Right cardiac atrium (tissue), 5 donors: ENCODE measurements at regions not wholly inside any gene's neighbourhood (a gene's known extent, or its start where the extent isn't known, plus 50 kb on each side); places are given as distances from the start of the nearest gene placed in this dataset.
A peak's percentile ranks its signal among the peaks of the same experiment; 100 is the strongest.

Experiments used
- ATAC-seq, 2 donors: fragments of 200-7000 bp; cut with Tn5 transposase; one replicate each; pipeline versions ENCODE4 v1.8.0 to v1.9.1; 2020; ENCODE audit warnings: moderate library complexity in 2 of 2, mild to moderate bottlenecking in 1 of 2
- DNase-seq, 3 donors: peaks; one replicate each; pipeline ENCODE4 v3.0.0-alpha.2; 2020
- H3K27ac ChIP-seq: one replicate; pipeline ENCODE4 v1.5.1; 2013; ENCODE audit warnings: mild to moderate bottlenecking, low read length, control low read depth, moderate library complexity
- H3K27me3 ChIP-seq: one replicate; pipeline ENCODE4 v1.6.1; 2013; ENCODE audit not compliant: control insufficient read depth, insufficient read depth
- H3K4me1 ChIP-seq: one replicate; pipeline ENCODE4 v1.6.1; 2013; ENCODE audit warnings: low read length; ENCODE audit not compliant: control insufficient read depth, insufficient read depth
- H3K4me3 ChIP-seq: one replicate; pipeline ENCODE4 v1.5.1; 2013; ENCODE audit warnings: low read length, control low read depth
- H3K9me3 ChIP-seq: one replicate; pipeline ENCODE4 v1.6.1; 2013; ENCODE audit warnings: low read length; ENCODE audit not compliant: control insufficient read depth
- WGBS: extraction: QIAGEN DNeasy Blood & Tissue Kit; methylation state at CpG from one replicate; pipeline ENCODE4 v1.1.7; 2013; 5-methylcytosine and 5-hydroxymethylcytosine counted together
- intact Hi-C, 4 donors: fragments of 100-400 bp; cut with DNase I; formaldehyde crosslinking; loops; one replicate each; pipeline versions ENCODE4 v1.11.0 to v1.14.0; 2022 to 2023
- donor health status: healthy with polysubstance abuse.
- donor health status: DM: no; HTN: yes; CAD: no.
- donor health status: DM: no; HTN: no; CAD: no.
- donor health status: DM: no; HTN: yes; CAD: no; lungs with severe emphysema.
- donor health status: DM: yes; HTN: yes; CAD: no.

DNA sequence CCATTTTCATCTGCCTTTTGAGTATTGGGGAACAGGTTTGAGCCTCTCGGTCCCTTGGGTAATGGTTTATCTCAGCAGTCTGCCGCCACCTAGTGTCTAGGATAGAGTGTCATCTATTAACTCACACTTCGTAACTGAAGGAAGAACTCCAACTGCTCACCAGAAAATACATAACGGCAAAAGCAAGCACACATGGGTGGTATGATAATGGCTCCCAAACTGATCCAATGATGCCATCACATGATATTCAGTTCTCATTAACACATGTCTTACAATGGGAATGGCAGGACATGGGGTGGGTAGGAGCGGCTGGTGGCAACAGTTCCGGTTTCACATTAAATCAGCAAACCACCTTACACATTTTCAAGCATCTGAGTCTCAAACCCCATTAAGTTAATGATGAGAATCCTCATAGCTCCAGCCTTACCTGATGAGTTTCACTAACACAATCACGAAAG lies 110.7 kb upstream of the PHACTR1 start:
- ATAC-seq (peak in 1 of 2 donors; percentile 76), DNase-seq (no peak)
- Histone ChIP-seq H3K9me3 (no peaks in the 10 kb centered on the region), H3K4me3 (no peak overlapping the region), H3K27ac (no peak overlapping the region), H3K4me1 (peaks cover 3% of the 10 kb centered on the region), H3K27me3 (no peaks in the 10 kb centered on the region)
- intact Hi-C loops, result loop anchor here (5.0 to 10.0 kb wide), 6 partner anchors 201 to 1021 kb away; partner anchors contain the start of gene EDN1 (in 2 of the 4)
- WGBS, result 59% methylated on average over 7 of the region's 7 CpGs

DNA sequence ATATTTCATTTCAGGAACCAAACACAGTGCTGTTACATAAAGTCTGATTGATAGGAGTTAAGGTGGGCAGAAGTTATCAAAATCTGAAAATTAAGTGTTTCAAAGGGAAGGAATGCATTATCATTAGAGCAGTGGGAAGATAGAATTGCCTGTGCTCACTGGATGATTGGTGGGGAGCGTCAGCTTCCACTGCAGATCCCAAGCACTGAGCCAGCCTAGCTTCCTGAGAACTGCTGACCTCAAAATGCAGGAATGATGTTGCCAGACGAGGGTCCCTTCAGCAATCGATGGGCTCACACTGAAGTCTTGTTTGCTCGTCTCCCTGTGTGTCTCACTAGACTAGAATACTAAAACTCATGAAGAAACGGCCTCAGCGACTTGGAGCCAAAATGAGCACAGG lies 110.0 kb upstream of the PHACTR1 start:
- DNase-seq, result no peak
- no peak for ATAC-seq
- Histone ChIP-seq H3K27ac (no peak overlapping the region), H3K27me3 (no peaks in the 10 kb centered on the region), H3K4me1 (peaks cover 3% of the 10 kb centered on the region), H3K9me3 (no peaks in the 10 kb centered on the region), H3K4me3 (no peak overlapping the region)
- 60% methylated on average over 6 of the region's 6 CpGs for WGBS
- intact Hi-C loops, result loop anchor here (5.0 to 10.0 kb wide), 6 partner anchors 202 to 1022 kb away; partner anchors contain the start of gene EDN1 (in 2 of the 4)

DNA sequence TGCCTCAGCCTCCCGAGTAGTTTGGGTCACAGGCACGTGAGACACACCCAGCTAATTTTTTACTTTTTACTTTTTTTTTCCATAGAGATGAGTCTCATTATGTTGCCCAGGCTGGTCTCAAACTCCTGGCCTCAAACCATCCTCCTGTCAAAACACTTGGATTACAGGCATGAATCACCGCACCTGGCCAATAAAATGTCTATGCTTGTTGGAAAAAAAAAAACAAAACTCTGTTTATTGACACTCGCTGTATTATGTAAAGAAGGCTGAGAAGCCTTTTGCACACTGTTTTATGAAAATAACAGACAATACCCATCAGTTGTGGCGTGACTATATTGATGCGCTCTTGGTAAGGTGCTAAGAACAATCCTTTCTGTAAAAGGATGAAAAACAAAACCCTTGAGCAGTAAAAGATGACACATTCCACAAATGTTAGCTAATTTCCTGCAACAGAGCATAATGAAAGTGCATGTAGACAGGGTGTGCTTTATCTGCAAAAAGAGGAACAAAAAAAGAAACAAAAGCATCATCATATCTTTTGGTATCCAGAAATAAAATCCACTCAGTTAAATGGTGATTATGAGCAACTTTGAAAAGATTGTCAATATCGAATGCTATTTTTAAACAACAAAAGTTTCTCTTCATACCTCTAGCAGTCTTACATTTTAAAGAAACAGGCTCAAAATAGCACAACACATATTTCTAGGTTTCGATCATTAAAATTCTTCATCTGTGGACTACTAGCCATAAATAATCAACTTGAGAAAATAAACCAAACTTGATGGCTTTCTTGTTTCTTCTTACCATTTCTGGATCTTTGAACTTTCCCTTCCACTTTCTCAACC lies 108.3 kb upstream of the PHACTR1 start:
- ATAC-seq, result no peak
- WGBS, result 49% methylated on average over 8 of the region's 8 CpGs
- intact Hi-C loops, result loop anchor here (5.0 to 10.0 kb wide), 6 partner anchors 203 to 1023 kb away; partner anchors contain the start of gene EDN1 (in 2 of the 4)

DNA sequence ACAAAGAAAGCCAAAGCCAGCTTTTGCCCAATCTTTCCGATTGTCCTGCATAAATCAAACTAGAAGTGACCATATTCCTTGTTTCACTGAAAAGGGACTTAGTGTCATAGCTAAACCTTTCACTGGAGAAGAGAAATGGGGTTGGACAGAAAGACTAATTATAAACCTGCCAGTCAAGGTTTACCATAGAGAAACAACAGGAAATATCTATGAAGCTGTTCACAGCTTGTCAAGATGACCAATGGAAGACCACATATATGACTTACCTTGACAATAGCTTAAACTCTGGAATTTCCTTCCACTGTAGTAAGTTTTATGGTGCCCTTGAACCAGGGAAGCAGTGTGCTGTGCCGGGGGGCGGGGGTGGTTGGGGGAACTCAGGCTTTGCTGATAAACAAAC lies 107.7 kb upstream of the PHACTR1 start:
- H3K27me3 ChIP-seq, result no peaks in the 10 kb centered on the region
- H3K27ac ChIP-seq, result no peak overlapping the region
- H3K4me3 ChIP-seq, result no peak overlapping the region
- DNase-seq (no peak), ATAC-seq (no peak)
- WGBS, result 86% methylated on average over 3 of the region's 3 CpGs
- intact Hi-C loops, result loop anchor here (5.0 to 10.0 kb wide), 6 partner anchors 204 to 1024 kb away; partner anchors contain the start of gene EDN1 (in 2 of the 4)
- H3K9me3 ChIP-seq, result no peaks in the 10 kb centered on the region
- no peaks in the 10 kb centered on the region for H3K4me1 ChIP-seq

More for the DNA sequence above, 108.3 kb upstream of the PHACTR1 start:
- Histone ChIP-seq H3K4me1 (no peaks in the 10 kb centered on the region), H3K27ac (no peak overlapping the region), H3K9me3 (no peaks in the 10 kb centered on the region), H3K27me3 (no peaks in the 10 kb centered on the region), H3K4me3 (no peak overlapping the region)
- DNase-seq, result no peak

DNA sequence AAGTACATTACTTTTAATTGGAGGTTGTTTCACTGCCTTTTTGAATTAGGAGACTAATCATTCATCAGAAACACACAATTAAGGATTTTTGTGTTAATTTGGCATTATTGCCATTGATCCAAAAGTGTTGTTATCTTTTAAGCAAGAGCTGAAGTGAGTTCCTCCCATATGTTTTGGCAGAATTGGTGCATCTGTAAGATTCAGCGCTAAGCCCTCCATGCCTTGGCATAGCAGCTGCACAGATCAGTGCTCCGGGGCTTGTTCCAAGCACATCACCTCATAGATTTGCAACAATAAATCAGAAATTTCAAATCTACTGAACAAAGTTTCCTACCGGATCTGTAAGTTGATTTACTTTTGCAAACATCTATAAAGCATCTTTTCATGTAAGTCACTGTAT lies 106.8 kb upstream of the PHACTR1 start:
- WGBS, result 86% methylated on average over 3 of the region's 3 CpGs
- Histone ChIP-seq H3K4me3 (no peak overlapping the region), H3K4me1 (no peaks in the 10 kb centered on the region), H3K27ac (no peak overlapping the region), H3K27me3 (no peaks in the 10 kb centered on the region), H3K9me3 (no peaks in the 10 kb centered on the region)
- DNase-seq, result no peak
- intact Hi-C loops, result loop anchor here (5.0 to 10.0 kb wide), 6 partner anchors 205 to 1025 kb away; partner anchors contain the start of gene EDN1 (in 2 of the 4)
- ATAC-seq, result no peak

DNA sequence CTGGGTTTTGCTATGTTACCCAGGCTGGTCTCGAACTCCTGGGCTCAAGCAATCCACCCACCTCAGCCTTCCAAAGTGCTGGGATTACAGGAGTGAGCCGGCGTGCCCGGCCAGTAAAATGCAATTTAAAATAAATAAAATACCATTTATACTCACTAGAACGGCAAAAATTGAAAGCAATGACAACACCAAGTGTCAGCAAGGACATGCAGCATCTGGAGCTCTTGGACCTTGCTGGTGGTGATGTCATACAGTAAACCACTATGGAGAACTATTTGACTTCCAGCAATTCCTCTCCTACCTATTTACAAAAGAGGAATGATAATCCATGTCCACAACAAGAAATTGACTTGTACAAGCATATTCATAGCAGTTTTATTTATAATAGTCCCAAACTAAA lies 105.7 kb upstream of the PHACTR1 start:
- WGBS, result 64% methylated on average over 5 of the region's 5 CpGs
- Histone ChIP-seq H3K4me1 (no peaks in the 10 kb centered on the region), H3K27me3 (no peaks in the 10 kb centered on the region), H3K4me3 (no peak overlapping the region), H3K9me3 (no peaks in the 10 kb centered on the region), H3K27ac (no peak overlapping the region)
- intact Hi-C loops, result no loop called here
- ATAC-seq, result peak in 1 of 2 donors; percentile 47
- DNase-seq, result no peak

DNA sequence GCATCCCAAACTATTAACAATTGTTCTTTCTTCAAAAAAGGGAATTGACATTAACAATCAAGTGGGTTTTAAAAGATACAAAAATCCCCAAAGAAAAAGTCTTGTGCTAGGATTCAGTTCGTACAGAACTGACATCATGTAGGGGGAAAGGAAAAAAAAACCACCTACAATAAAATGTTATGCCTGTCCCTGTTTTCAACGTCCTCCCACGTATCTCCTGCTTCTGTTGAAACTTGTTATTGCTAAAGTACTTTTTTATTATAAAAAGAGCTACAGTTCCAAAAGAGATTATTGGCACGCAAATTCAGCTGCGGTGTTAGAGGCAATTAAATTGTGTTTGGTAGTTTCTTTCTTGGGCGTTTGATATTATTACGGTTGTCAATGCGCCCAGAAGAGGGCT lies 102.8 kb upstream of the PHACTR1 start:
- ATAC-seq (no peak), DNase-seq (no peak)
- Histone ChIP-seq H3K27ac (no peak overlapping the region), H3K9me3 (no peaks in the 10 kb centered on the region), H3K4me1 (no peaks in the 10 kb centered on the region), H3K27me3 (no peaks in the 10 kb centered on the region), H3K4me3 (no peak overlapping the region)
- 57% methylated on average over 8 of the region's 8 CpGs for WGBS
- intact Hi-C loops, result no loop called here

DNA sequence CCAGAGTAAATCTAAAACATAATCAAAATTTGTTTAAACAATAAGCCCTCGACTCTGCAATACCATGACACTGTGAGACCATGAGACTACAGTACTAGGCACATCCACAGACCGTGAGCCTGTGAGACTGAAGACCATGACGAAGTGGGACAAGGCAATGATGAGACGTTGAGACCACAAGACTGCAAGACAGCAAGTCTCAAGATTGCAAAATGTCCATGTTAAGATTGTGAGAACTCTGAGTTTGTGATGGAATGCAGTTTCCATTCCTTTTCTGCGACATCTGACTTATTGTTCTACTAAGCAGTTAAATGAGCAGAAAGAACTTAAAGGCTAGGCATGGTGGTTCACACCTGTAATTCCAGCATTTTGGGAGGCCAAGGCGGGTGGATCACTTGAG lies 102.1 kb upstream of the PHACTR1 start:
- ATAC-seq (no peak), DNase-seq (no peak)
- Histone ChIP-seq H3K27me3 (no peaks in the 10 kb centered on the region), H3K4me1 (no peaks in the 10 kb centered on the region), H3K27ac (no peak overlapping the region), H3K9me3 (no peaks in the 10 kb centered on the region), H3K4me3 (no peak overlapping the region)
- intact Hi-C loops, result no loop called here
- 86% methylated on average over 6 of the region's 6 CpGs for WGBS

DNA sequence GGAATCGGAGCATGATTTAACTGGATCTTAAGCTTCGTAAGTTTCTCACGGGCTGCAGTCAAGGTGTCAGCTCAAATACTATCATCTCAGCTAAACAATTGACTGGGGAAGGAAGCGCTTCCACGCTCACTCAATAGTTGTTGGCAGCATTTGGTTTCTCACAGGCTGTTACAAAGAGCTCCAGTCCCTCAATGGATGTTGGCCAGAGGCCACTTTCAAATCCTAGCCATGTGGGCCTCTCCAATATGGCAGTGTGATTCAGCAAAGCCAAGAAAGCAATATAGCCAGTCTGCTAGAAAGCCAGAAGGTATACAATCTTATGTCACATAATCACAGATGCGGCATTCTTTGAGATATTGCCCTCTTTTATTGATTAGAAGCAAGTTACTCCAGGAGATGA lies 98.3 kb upstream of the PHACTR1 start:
- DNase-seq (no peak), ATAC-seq (no peak)
- Histone ChIP-seq H3K4me1 (no peaks in the 10 kb centered on the region), H3K27me3 (no peaks in the 10 kb centered on the region), H3K27ac (no peak overlapping the region), H3K4me3 (no peak overlapping the region), H3K9me3 (no peaks in the 10 kb centered on the region)
- 82% methylated on average over 6 of the region's 6 CpGs for WGBS
- intact Hi-C loops, result no loop called here

DNA sequence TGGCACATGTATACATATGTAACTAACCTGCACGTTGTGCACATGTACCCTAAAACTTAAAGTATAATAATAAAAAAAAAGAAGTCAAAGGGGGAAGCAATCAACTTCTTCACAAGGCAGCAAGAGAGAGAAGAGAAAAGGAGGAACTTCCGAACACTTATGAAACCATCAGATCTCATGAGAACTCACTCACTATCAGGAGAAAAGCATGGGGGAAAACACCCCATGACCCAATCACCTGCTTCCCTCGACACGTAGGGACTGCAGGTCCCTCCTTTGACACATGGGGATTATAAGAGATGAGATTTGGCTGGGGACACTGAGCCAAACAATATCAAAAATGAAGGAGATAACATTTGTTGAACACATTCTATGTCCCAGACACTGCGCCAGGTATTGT lies 94.8 kb upstream of the PHACTR1 start:
- Histone ChIP-seq H3K27ac (no peak overlapping the region), H3K27me3 (no peaks in the 10 kb centered on the region), H3K4me3 (no peak overlapping the region), H3K9me3 (no peaks in the 10 kb centered on the region), H3K4me1 (no peaks in the 10 kb centered on the region)
- WGBS, result 66% methylated on average over 5 of the region's 5 CpGs
- intact Hi-C loops, result no loop called here
- ATAC-seq (no peak), DNase-seq (no peak)

DNA sequence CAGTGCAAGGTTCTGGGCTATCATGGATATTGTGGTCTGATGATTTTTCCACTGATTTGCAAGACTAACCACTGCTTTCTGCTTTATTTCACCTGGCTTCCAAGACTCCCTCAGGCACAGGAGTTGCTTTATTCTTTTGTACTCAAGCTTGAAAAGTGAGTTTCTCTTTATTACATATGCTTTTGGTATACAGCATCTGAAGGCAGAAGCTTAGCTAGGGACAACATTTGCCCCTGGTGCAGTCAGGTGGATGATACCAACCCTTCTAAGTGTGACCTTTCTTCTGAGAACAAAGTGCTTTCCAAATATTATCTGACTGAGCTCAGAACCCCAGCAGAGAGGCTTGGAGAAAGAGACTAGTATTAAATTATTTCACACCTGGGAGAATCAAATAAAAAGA lies 94.0 kb upstream of the PHACTR1 start:
- H3K27ac ChIP-seq, result no peak overlapping the region

More for the DNA sequence above, 94.0 kb upstream of the PHACTR1 start:
- DNase-seq (no peak), ATAC-seq (no peak)
- intact Hi-C loops, result no loop called here
- Histone ChIP-seq H3K4me1 (no peaks in the 10 kb centered on the region), H3K27me3 (no peaks in the 10 kb centered on the region), H3K9me3 (no peaks in the 10 kb centered on the region), H3K4me3 (no peak overlapping the region)
